Hepatocyte (in vitro differentiated cells): ENCODE measurements at regions not wholly inside any gene's neighbourhood (a gene's known extent, or its start where the extent isn't known, plus 50 kb on each side); places are given as distances from the start of the nearest gene placed in this dataset.

Experiments
- EZH2 ChIP-seq: fragments of 200-600 bp; sonication (generic); IDR thresholded peaks from 2 replicates; pipeline ENCODE4 v1.6.1; 2016; ENCODE audit warnings: antibody characterized with exemption, mild to moderate bottlenecking, borderline replicate concordance
- EZH2phosphoT487 ChIP-seq: fragments of 200-600 bp; sonication (generic); IDR thresholded peaks from one replicate; pipeline ENCODE4 v1.6.1; 2018; ENCODE audit warnings: antibody characterized with exemption, mild to moderate bottlenecking, low read depth, moderate library complexity; ENCODE audit not compliant: unreplicated experiment, severe bottlenecking
- TF ChIP-seq, protein P1 (sequence below): fragments of 200-600 bp; sonication (generic); IDR thresholded peaks from 2 replicates; pipeline ENCODE4 v1.5.1; 2016; ENCODE audit warnings: antibody characterized with exemption, mild to moderate bottlenecking; ENCODE audit not compliant: poor library complexity

GRCh38 chr4:165654556-165654955 is 218.5 kb upstream of the TLL1 start:
- TF ChIP-seq EZH2 (no peak), EZH2phosphoT487 (no peak)
- TF ChIP-seq, protein P1, sequence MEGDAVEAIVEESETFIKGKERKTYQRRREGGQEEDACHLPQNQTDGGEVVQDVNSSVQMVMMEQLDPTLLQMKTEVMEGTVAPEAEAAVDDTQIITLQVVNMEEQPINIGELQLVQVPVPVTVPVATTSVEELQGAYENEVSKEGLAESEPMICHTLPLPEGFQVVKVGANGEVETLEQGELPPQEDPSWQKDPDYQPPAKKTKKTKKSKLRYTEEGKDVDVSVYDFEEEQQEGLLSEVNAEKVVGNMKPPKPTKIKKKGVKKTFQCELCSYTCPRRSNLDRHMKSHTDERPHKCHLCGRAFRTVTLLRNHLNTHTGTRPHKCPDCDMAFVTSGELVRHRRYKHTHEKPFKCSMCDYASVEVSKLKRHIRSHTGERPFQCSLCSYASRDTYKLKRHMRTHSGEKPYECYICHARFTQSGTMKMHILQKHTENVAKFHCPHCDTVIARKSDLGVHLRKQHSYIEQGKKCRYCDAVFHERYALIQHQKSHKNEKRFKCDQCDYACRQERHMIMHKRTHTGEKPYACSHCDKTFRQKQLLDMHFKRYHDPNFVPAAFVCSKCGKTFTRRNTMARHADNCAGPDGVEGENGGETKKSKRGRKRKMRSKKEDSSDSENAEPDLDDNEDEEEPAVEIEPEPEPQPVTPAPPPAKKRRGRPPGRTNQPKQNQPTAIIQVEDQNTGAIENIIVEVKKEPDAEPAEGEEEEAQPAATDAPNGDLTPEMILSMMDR: no peak
